NCI-H526 (cell line): ENCODE measurements at regions not wholly inside any gene's neighbourhood (a gene's known extent, or its start where the extent isn't known, plus 50 kb on each side); places are given as distances from the start of the nearest gene placed in this dataset.

ENCODE experiments used
- DNase-seq, 2 experiments: peaks; one replicate each; lab custom pipeline; 2025; lab: John Stamatoyannopoulos, UW

- no peak for DNase-seq
Observed at GRCh38 chr1:4016351-4017130, 116.5 kb upstream of the C1orf174 start.

- DNase-seq = no peak
Observed at GRCh38 chr1:4017636-4018365, 117.7 kb upstream of the C1orf174 start.

- DNase-seq = no peak
Observed at GRCh38 chr1:4018466-4019146, 118.5 kb upstream of the C1orf174 start.

- no peak for DNase-seq
Observed at GRCh38 chr1:4019147-4019521, 119.1 kb upstream of the C1orf174 start.

- no peak for DNase-seq
Observed at GRCh38 chr1:4019606-4020331, 119.7 kb upstream of the C1orf174 start.

GRCh38 chr1:4020449-4020848, 120.4 kb upstream of the C1orf174 start:
- DNase-seq = no peak

GRCh38 chr1:4021136-4021973, 121.3 kb upstream of the C1orf174 start:
- DNase-seq = no peak

GRCh38 chr1:4021974-4022268, 121.8 kb upstream of the C1orf174 start:
- DNase-seq = no peak

GRCh38 chr1:4022715-4023114, 122.6 kb upstream of the C1orf174 start:
- DNase-seq = no peak

GRCh38 chr1:4023678-4024077, 123.6 kb upstream of the C1orf174 start:
- no peak for DNase-seq

- no peak for DNase-seq
Observed at GRCh38 chr1:4024811-4025210, 124.7 kb upstream of the C1orf174 start.

- DNase-seq = no peak
Observed at GRCh38 chr1:4025752-4026151, 125.7 kb upstream of the C1orf174 start.

- no peak for DNase-seq
Observed at GRCh38 chr1:4027008-4027407, 126.9 kb upstream of the C1orf174 start.

- no peak for DNase-seq
Observed at GRCh38 chr1:4027492-4028138, 127.5 kb upstream of the C1orf174 start.

GRCh38 chr1:4028139-4028501, 128.0 kb upstream of the C1orf174 start:
- DNase-seq = no peak

- no peak for DNase-seq
Observed at GRCh38 chr1:4029376-4029775, 129.3 kb upstream of the C1orf174 start.

- DNase-seq = no peak
Observed at GRCh38 chr1:4032571-4032970, 132.5 kb upstream of the C1orf174 start.

- DNase-seq = no peak
Observed at GRCh38 chr1:4033129-4033676, 133.1 kb upstream of the C1orf174 start.

- DNase-seq = no peak
Observed at GRCh38 chr1:4033713-4034112, 133.6 kb upstream of the C1orf174 start.

- no peak for DNase-seq
Observed at GRCh38 chr1:4034318-4034887, 134.3 kb upstream of the C1orf174 start.
